CD4-positive, alpha-beta T cell treated with Interleukin-6 for 4 hours (primary cell): ENCODE measurements at regions not wholly inside any gene's neighbourhood (a gene's known extent, or its start where the extent isn't known, plus 50 kb on each side); places are given as distances from the start of the nearest gene placed in this dataset.

Source experiments
- DNase-seq: peaks from one replicate; pipeline ENCODE4 v3.0.0-alpha.2; 2020; ENCODE audit warnings: mixed read lengths

GRCh38 chr11:123301696-123302400, 106.8 kb upstream of the CLMP start:
- DNase-seq: peak; percentile 70

GRCh38 chr11:123301013-123301591, 106.1 kb upstream of the CLMP start:
- no peak for DNase-seq

GRCh38 chr11:123299721-123300120, 104.7 kb upstream of the CLMP start:
- DNase-seq: no peak

DNA sequence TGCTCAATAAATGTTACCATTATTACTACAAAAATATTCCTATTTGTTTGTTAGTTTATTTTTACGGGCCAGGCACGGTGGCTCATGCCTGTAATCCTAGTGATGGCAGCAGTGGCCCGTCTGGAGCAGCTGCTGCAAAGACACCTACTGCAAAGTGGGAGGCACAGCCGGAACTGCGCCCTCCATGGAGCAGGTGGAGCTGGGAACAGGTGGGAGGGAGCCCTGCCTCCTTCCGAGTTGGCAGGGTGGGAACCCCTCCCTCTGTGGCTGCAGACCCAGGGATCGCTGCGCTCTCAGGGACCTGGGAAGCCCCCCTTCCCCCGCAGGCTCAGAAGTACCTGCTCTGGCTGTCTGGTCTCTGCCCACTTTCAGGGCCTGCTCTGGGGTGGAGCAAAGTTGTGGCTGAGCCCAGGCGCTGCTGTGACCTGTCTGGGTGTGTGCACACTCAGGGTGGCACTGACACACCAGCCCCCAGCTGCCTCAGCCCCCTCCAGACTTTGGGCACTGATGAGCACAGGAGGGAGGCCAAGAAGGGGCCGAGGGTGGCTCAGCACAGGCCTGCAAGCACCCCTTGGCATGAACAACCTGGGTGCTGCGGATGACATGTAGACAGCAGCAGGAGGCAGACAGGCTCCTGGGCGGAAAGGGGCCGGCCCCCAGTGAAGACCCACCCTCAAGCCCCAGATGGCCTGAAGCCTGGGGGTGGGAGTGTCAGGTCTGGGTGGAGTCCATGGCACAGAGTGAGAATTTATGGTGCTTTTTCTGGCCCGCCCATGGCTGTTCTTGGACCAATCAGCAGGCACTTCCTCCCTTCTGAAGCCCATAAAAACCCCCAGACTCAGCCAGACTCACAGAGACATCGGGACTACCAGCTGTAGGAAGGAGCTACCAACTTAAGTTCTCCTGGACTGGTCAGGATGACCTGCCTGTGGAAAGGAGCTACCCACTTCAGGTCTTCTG, 103.7 kb upstream of the CLMP start:
- DNase-seq: no peak

DNA sequence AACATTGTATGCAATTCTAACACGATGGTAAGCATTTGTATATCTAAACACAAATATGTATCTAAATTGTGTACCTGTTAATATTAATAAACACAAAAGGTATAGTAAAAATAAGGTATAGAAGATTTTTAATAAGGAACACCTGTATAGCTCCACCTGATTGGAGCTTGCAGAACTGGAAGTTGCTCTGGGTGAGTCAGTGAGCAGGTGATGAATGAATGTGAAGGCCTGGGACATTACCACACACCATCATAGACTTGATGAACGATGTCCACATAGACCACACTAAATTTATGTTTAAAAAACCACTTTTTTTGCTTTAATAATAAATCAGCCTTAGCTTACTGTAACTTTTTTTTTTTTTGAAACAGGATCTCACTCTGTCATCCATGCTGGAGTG, 97.6 kb upstream of the CLMP start:
- DNase-seq: no peak

GRCh38 chr11:123291201-123291869, 96.3 kb upstream of the CLMP start:
- DNase-seq: no peak

GRCh38 chr11:123286761-123287160, 91.7 kb upstream of the CLMP start:
- no peak for DNase-seq

DNA sequence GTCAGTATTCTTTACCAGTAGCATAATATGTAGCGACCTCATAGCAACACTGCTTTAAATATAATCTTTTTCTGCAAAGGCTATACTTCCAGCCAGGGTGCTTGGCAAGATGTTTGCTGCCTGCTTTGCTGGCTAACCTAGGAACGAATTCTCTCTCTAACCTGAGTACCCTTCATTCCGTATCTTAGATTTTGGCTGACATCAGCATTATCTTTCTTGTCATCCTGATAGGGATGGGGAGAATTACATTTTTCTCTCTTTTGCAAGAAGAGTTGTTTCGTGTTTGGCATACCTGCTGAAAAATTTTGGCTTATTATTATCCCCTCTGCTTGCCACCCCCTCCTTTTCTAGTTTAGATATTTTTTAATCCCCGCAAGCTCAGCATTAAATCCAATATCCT, 91.2 kb upstream of the CLMP start:
- no peak for DNase-seq

- no peak for DNase-seq
Observed at GRCh38 chr11:123284454-123284853, 89.4 kb upstream of the CLMP start.

GRCh38 chr11:123282597-123282996, 87.5 kb upstream of the CLMP start:
- DNase-seq: no peak

GRCh38 chr11:123273616-123274015, 78.6 kb upstream of the CLMP start:
- no peak for DNase-seq

GRCh38 chr11:123272565-123272964, 77.5 kb upstream of the CLMP start:
- DNase-seq: no peak

GRCh38 chr11:123268156-123268555, 73.1 kb upstream of the CLMP start:
- DNase-seq: no peak

DNA sequence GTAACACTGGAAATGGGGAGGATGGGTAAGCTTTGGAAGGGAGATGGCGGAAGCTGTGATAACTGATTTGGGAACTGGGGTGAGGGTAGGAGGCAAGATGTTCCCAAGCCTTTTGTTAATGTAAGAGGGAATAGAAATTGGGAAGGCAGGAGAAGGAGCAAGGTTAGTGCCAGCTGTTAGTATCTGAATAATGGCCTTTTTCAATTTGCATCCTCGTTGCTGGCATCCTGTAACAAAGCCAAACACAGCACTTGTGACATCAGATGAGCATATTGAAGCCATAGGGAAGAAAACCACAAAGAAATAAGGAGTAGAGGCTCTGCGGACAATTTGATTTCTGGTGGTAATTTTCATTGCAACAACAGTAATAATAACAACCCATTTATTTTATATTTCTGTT, 70.9 kb upstream of the CLMP start:
- DNase-seq: no peak

DNA sequence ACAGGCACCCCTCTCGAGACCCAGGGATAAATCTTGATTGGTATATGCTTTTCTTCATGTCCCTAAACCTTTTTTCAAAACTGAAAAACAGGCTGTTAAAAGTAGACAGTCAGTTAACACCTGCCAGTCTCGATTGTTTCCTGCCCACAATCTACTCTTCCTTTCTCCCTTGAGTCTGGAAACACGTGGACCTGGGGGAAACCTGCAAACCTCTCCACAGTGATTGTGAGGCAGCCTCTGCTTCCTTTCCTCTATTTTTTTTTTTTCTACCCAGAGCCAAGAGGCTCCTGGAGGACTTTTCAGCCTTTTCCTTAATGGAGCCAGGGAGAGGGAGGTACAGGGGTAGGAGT, 69.4 kb upstream of the CLMP start:
- no peak for DNase-seq

- DNase-seq: peak; percentile 68
Observed at GRCh38 chr11:123261345-123262106, 66.5 kb upstream of the CLMP start.

- no peak for DNase-seq
Observed at GRCh38 chr11:123260511-123261211, 65.6 kb upstream of the CLMP start.

DNA sequence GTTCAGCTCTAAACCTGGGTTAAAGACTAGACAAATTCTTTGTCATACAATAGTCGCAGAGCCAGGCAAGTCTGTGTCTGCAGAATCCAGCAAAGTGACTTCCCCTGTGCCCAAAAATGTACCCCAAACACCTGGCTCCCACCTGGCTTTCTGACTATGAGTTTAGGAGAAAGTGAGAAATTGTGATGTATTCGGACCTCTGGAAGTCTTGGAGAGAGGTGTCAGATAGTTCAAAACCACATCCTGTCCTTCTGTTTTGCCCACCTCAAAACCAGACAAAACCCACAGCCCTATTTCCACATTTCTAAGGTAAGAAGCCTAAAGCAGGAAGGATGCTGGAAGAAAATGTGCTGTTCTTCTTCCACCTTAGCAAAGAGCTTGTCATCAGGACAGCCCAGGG, 63.8 kb upstream of the CLMP start:
- DNase-seq: no peak

GRCh38 chr11:123257370-123257769, 62.3 kb upstream of the CLMP start:
- no peak for DNase-seq

DNA sequence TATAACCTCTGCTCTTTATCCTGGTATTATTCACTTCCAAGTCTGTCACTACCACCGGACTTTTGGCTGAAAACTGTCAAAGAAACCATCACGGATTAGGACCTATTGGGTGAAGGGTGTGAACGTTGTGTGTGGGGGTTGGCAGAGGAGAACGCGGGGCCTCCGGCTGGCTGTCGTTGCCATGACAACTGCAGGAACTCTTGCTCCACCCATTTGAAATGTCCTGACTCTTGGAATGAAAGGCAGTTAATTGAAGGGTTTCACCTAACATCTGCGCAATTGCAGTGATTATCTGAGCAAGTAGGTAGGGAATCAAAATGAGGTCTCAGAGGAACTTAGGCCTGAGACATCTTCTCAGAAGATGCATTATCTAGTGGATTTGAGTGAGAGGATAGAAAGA, 60.9 kb upstream of the CLMP start:
- no peak for DNase-seq

DNA sequence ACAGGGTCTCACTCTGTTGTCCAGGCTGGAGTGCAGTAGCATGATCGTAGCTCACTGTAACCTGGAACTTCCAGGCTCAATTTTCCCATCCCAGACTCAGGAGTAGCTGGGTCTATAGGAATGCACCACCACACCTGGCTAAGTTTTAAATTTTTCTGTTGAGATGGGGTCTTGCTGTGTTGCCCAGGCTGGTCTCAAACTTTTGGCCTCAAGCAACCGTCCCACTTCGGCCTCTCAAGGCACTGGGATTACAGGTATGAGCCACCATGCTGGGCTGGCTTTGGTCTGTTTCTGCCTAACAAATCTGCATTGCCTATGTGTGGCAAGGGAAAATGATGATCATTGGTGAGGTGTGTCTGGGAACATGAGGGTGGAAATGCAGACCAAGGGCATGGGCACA, 59.3 kb upstream of the CLMP start:
- no peak for DNase-seq

DNA sequence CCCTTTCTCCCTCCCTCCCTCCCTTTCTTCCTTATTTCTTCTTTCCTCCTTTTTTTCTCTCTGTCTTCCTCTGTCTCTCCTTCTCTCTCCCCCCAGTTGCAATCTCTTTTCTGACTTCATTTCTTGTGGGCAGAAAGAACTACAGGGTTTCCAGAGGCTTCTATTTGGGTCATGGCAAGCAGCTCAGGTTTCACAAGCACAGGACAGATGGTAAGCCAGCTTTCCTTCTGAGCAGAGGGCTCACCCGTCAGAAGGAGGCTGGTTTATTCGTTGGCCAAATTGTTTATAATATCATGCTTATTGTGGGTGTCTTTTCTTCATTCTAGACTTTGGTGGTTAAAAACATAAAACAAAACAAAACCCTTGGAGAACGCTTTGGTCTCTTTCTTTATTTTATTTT, 58.9 kb upstream of the CLMP start:
- DNase-seq: no peak
